IMR-90 (cell line): ENCODE measurements at regions not wholly inside any gene's neighbourhood (a gene's known extent, or its start where the extent isn't known, plus 50 kb on each side); places are given as distances from the start of the nearest gene placed in this dataset.

Source experiments
- ATAC-seq: fragments of 200-7000 bp; cut with Tn5 transposase; 2 replicates; pipeline ENCODE4 v1.9.1; 2020; ENCODE audit warnings: low read depth, mild to moderate bottlenecking, moderate library complexity
- BruUV-seq: library from RNA; stranded (reverse); fragments of 400-500 nt; replicated peaks from 2 replicates; lab custom pipeline; 2021; lab: Mats Ljungman, UMichigan
- CTCF ChIA-PET: fragments of 300-600 bp; formaldehyde crosslinking; extraction: SDS; loops from one replicate; lab custom pipeline; 2021; ENCODE audit warnings: antibody characterized with exemption; lab: Yijun Ruan, JAX
- POLR2A ChIA-PET: fragments of 300-600 bp; sonication (Branson Sonifier 250); formaldehyde crosslinking; loops from one replicate; lab custom pipeline; 2022; ENCODE audit warnings: antibody characterized with exemption; ENCODE audit not compliant: unreplicated experiment; lab: Charles Lee
- DNase-seq: peaks from one replicate; pipeline ENCODE4 v3.0.0; 2013
- H2AFZ ChIP-seq: replicated peaks from 2 replicates; pipeline ENCODE3; 2013; ENCODE audit warnings: low read length, mild to moderate bottlenecking; ENCODE audit not compliant: poor library complexity
- H2AK5ac ChIP-seq: 2 replicates; pipeline ENCODE4 v1.6.1; 2013; ENCODE audit warnings: low read depth, low read length, inconsistent platforms
- H2AK9ac ChIP-seq: replicated peaks from 2 replicates; pipeline ENCODE3; 2013; ENCODE audit warnings: mild to moderate bottlenecking, low read depth, low read length, moderate library complexity; ENCODE audit not compliant: poor library complexity
- H2BK120ac ChIP-seq: 2 replicates; pipeline ENCODE4 v1.6.1; 2013; ENCODE audit warnings: low read depth, low read length, inconsistent platforms
- H2BK15ac ChIP-seq: 3 replicates; pipeline ENCODE4 v1.6.1; 2013; ENCODE audit warnings: low read depth, low read length, inconsistent platforms
- H2BK20ac ChIP-seq: 2 replicates; pipeline ENCODE4 v1.6.1; 2013; ENCODE audit warnings: low read depth, mild to moderate bottlenecking, inconsistent platforms, low read length, moderate library complexity
- H2BK5ac ChIP-seq: 2 replicates; pipeline ENCODE4 v1.6.1; 2013; ENCODE audit warnings: mild to moderate bottlenecking, low read depth, low read length, inconsistent platforms; ENCODE audit not compliant: poor library complexity, severe bottlenecking
- H3K14ac ChIP-seq: replicated peaks from 2 replicates; pipeline ENCODE4 v1.6.1; 2013; ENCODE audit warnings: low read depth, low read length, inconsistent platforms
- H3K18ac ChIP-seq: 2 replicates; pipeline ENCODE4 v1.6.1; 2013; ENCODE audit warnings: low read depth, low read length, control low read depth
- H3K23ac ChIP-seq: 2 replicates; pipeline ENCODE4 v1.6.1; 2013; ENCODE audit warnings: low read depth, low read length, inconsistent platforms
- H3K27ac ChIP-seq: 2 replicates; pipeline ENCODE4 v1.5.1; 2013; ENCODE audit warnings: mild to moderate bottlenecking, control low read depth, low read length; ENCODE audit not compliant: insufficient read depth
- H3K27me3 ChIP-seq: 2 replicates; pipeline ENCODE4 v1.6.1; 2013; ENCODE audit warnings: low read length; ENCODE audit not compliant: control insufficient read depth, insufficient read depth
- H3K36me3 ChIP-seq: 2 replicates; pipeline ENCODE4 v1.6.1; 2013; ENCODE audit warnings: low read length, mixed read lengths; ENCODE audit not compliant: control insufficient read depth, insufficient read depth
- H3K4ac ChIP-seq: 2 replicates; pipeline ENCODE4 v1.6.1; 2013; ENCODE audit warnings: low read depth, low read length, inconsistent platforms
- H3K4me1 ChIP-seq: 2 replicates; pipeline ENCODE4 v1.6.1; 2013; ENCODE audit warnings: low read length, mixed read lengths; ENCODE audit not compliant: control insufficient read depth, insufficient read depth
- H3K4me2 ChIP-seq: 2 replicates; pipeline ENCODE4 v1.6.1; 2013; ENCODE audit warnings: low read depth, mild to moderate bottlenecking, control low read depth, low read length, moderate library complexity
- H3K4me3 ChIP-seq: 2 replicates; pipeline ENCODE4 v1.5.1; 2013; ENCODE audit warnings: low read depth, mild to moderate bottlenecking, control low read depth, low read length, moderate library complexity; ENCODE audit not compliant: insufficient read depth
- H3K56ac ChIP-seq: 2 replicates; pipeline ENCODE4 v1.6.1; 2013; ENCODE audit warnings: low read length, inconsistent platforms; ENCODE audit not compliant: insufficient read depth; ENCODE audit errors: extremely low read depth
- H3K79me1 ChIP-seq, 2 experiments: 2 replicates each; pipeline ENCODE4 v1.6.1; 2013; ENCODE audit warnings: low read length in 2 of 2, inconsistent platforms in 1 of 2, low read depth in 1 of 2
- H3K9ac ChIP-seq: 2 replicates; pipeline ENCODE4 v1.6.1; 2013; ENCODE audit warnings: low read depth, low read length, control low read depth
- H3K9me1 ChIP-seq: 2 replicates; pipeline ENCODE4 v1.6.1; 2013; ENCODE audit warnings: low read length, inconsistent platforms; ENCODE audit not compliant: insufficient read depth
- H3K9me3 ChIP-seq: 2 replicates; pipeline ENCODE4 v1.6.1; 2013; ENCODE audit warnings: low read length; ENCODE audit not compliant: control insufficient read depth, insufficient read depth
- H4K20me1 ChIP-seq: 2 replicates; pipeline ENCODE4 v1.6.1; 2013; ENCODE audit warnings: low read length, inconsistent platforms; ENCODE audit not compliant: insufficient read depth
- H4K5ac ChIP-seq: 2 replicates; pipeline ENCODE4 v1.6.1; 2013; ENCODE audit warnings: mild to moderate bottlenecking, low read depth, low read length, control low read depth
- H4K8ac ChIP-seq, 2 experiments: 2 replicates each; pipeline ENCODE4 v1.6.1; 2013; ENCODE audit warnings: low read depth in 2 of 2, low read length in 2 of 2, control low read depth in 1 of 2, inconsistent platforms in 1 of 2
- H4K91ac ChIP-seq: 2 replicates; pipeline ENCODE4 v1.6.1; 2013; ENCODE audit warnings: low read depth, low read length, inconsistent platforms; ENCODE audit not compliant: insufficient read depth
- BHLHE40 ChIP-seq: fragments of 150-350 bp; IDR thresholded peaks from 2 replicates; pipeline ENCODE4 v1.6.1; 2016; ENCODE audit warnings: mild to moderate bottlenecking, low read depth, low read length
- CEBPB ChIP-seq: IDR thresholded peaks from 2 replicates; pipeline ENCODE4 v1.6.1; 2012; ENCODE audit warnings: low read depth, low read length, improper control_type of control experiment
- POLR2A ChIP-seq: IDR thresholded peaks from 2 replicates; pipeline ENCODE4 v1.6.1; 2012; ENCODE audit warnings: mild to moderate bottlenecking, low read depth, low read length
- RCOR1 ChIP-seq: IDR thresholded peaks from 2 replicates; pipeline ENCODE4 v1.6.1; 2012; ENCODE audit warnings: mild to moderate bottlenecking, low read length, improper control_type of control experiment; ENCODE audit not compliant: insufficient replicate concordance
- USF2 ChIP-seq: fragments of 150-350 bp; IDR thresholded peaks from 2 replicates; pipeline ENCODE4 v1.6.1; 2017; ENCODE audit warnings: mild to moderate bottlenecking, antibody characterized with exemption, low read length, low read depth
- WGBS, 2 experiments: methylation state at CpG; one replicate each; pipeline versions ENCODE4 v1.1.5 to v1.1.7; 2013; ENCODE audit warnings: missing lambda C conversion rate in 2 of 2; ENCODE audit not compliant: insufficient read length in 1 of 2; ENCODE audit errors: extremely low coverage in 2 of 2; 5-methylcytosine and 5-hydroxymethylcytosine counted together
- dilution Hi-C: fragments of 300-500 bp; cut with HindIII; formaldehyde crosslinking; loops from one replicate; pipeline ENCODE4 v1.14.3; 2018; ENCODE audit warnings: low sequenced_read_pairs; ENCODE audit not compliant: unreplicated experiment
- in situ Hi-C: fragments of 300-500 bp; cut with MboI; formaldehyde crosslinking; loops from 3 replicates; pipeline ENCODE4 v1.14.3; 2019; ENCODE audit warnings: low sequenced_read_pairs, inconsistent platforms, mixed read lengths
- intact Hi-C: fragments of 100-400 bp; cut with micrococcal nuclease; formaldehyde crosslinking; loops from 2 replicates; pipeline ENCODE4 v1.10.0; 2022

- Histone ChIP-seq H3K4me2 (no peak overlapping the region), H3K4me3 (no peak overlapping the region), H4K91ac (peak overlapping the region; percentile 79), H3K4me1 (peaks cover 21% of the 10 kb centered on the region), H2AK5ac (peak overlapping the region; percentile 61; the same call in 1 of the 2 replicates), H3K56ac (no peak overlapping the region), H3K4ac (peak overlapping the region; percentile 79), H4K5ac (no peak overlapping the region; the same call in none of the 2 replicates), H2BK120ac (peak overlapping the region; percentile 84), H2BK15ac (peak overlapping the region; percentile 78; the same call in 2 of the 3 replicates), H2BK20ac (peak overlapping the region; percentile 68), H2AK9ac (no peak overlapping the region), H3K9ac (no peak overlapping the region), H2AFZ (no peak overlapping the region), H3K27me3 (no peaks in the 10 kb centered on the region), H3K14ac (peak overlapping the region; percentile 10; the same call in 1 of the 2 replicates), H3K9me3 (peaks cover 2% of the 10 kb centered on the region; the same call in 1 of the 2 replicates), H4K8ac (peak overlapping the region; percentile 81 to 88; a peak in 2 of 4 replicates), H3K27ac (no peak overlapping the region), H3K9me1 (peaks cover 11% of the 10 kb centered on the region; the same call in 1 of the 2 replicates), H3K18ac (peak overlapping the region; percentile 38; the same call in 1 of the 2 replicates), H3K36me3 (no peaks in the 10 kb centered on the region), H4K20me1 (no peaks in the 10 kb centered on the region), H3K79me1 (no peaks in the 10 kb centered on the region), H3K23ac (no peak overlapping the region), H2BK5ac (no peak overlapping the region)
- in situ Hi-C loops (no loop called here), dilution Hi-C loops (no loop called here), intact Hi-C loops (no loop called here)
- TF ChIP-seq USF2 (no peak), POLR2A (no peak), BHLHE40 (no peak), CEBPB (no peak), RCOR1 (no peak)
- 85% methylated on average over 6 of the region's 8 CpGs; no CpG with 5 or more reads in 1 of the 2 experiments for WGBS, 2 experiments
- peak; percentile 46 for DNase-seq
- POLR2A ChIA-PET: no interaction called here
- CTCF ChIA-PET: no interaction called here
- no TSS peak for BruUV-seq
- no peak for ATAC-seq
These were observed 156.1 kb downstream of the MRPL14 start for GRCh38 chr6:43970913-43971775.
